Activated T-cell treated with anti-CD3 and anti-CD28 coated beads, Interleukin-2, amount 50 U/mL, for 48 hours (primary cell): ENCODE measurements at regions not wholly inside any gene's neighbourhood (a gene's known extent, or its start where the extent isn't known, plus 50 kb on each side); places are given as distances from the start of the nearest gene placed in this dataset.

Experiments
- DNase-seq, 2 experiments: peaks; one replicate each; pipeline ENCODE4 v3.0.0-alpha.2; 2020

GRCh38 chr20:7540923-7541322 lies 399.3 kb downstream of the HAO1 start:
- no peak for DNase-seq

- DNase-seq, result no peak
These were observed 369.2 kb downstream of the HAO1 start for GRCh38 chr20:7571101-7571500.

- DNase-seq, result no peak
These were observed 368.7 kb downstream of the HAO1 start for GRCh38 chr20:7571521-7572055.

- no peak for DNase-seq
These were observed 360.4 kb downstream of the HAO1 start for GRCh38 chr20:7579888-7580287.

- DNase-seq, result no peak
These were observed 355.1 kb downstream of the HAO1 start for GRCh38 chr20:7585126-7585679.

GRCh38 chr20:7586481-7586880 lies 353.8 kb downstream of the HAO1 start:
- DNase-seq, result no peak

GRCh38 chr20:7589164-7589563 lies 351.1 kb downstream of the HAO1 start:
- no peak for DNase-seq

- DNase-seq, result no peak
These were observed 343.7 kb downstream of the HAO1 start for GRCh38 chr20:7596541-7596940.

- no peak for DNase-seq
These were observed 338.8 kb downstream of the HAO1 start for GRCh38 chr20:7601431-7601830.

GRCh38 chr20:7606941-7607340 lies 333.3 kb downstream of the HAO1 start:
- no peak for DNase-seq

- no peak for DNase-seq
These were observed 332.0 kb downstream of the HAO1 start for GRCh38 chr20:7608250-7608649.

- no peak for DNase-seq
These were observed 331.0 kb downstream of the HAO1 start for GRCh38 chr20:7609251-7609650.

- no peak for DNase-seq
These were observed 329.6 kb downstream of the HAO1 start for GRCh38 chr20:7610681-7611080.

- no peak for DNase-seq
These were observed 322.5 kb downstream of the HAO1 start for GRCh38 chr20:7617797-7618196.

- no peak for DNase-seq
These were observed 317.8 kb downstream of the HAO1 start for GRCh38 chr20:7622399-7622961.

- no peak for DNase-seq
These were observed 315.4 kb downstream of the HAO1 start for GRCh38 chr20:7624886-7625285.

- no peak for DNase-seq
These were observed 312.3 kb downstream of the HAO1 start for GRCh38 chr20:7627734-7628663.

GRCh38 chr20:7629880-7630279 lies 310.4 kb downstream of the HAO1 start:
- DNase-seq, result no peak

- no peak for DNase-seq
These were observed 303.1 kb downstream of the HAO1 start for GRCh38 chr20:7637184-7637583.

GRCh38 chr20:7650086-7650879 lies 290.0 kb downstream of the HAO1 start:
- no peak for DNase-seq

- no peak for DNase-seq
These were observed 286.0 kb downstream of the HAO1 start for GRCh38 chr20:7654231-7654630.

GRCh38 chr20:7656687-7657467 lies 283.4 kb downstream of the HAO1 start:
- no peak for DNase-seq
